Activated CD8-positive, alpha-beta T cell treated with anti-CD3 and anti-CD28 coated beads for 36 hours (primary cell): ENCODE measurements at regions not wholly inside any gene's neighbourhood (a gene's known extent, or its start where the extent isn't known, plus 50 kb on each side); places are given as distances from the start of the nearest gene placed in this dataset.

Experiments used
- ATAC-seq: fragments of 200-7000 bp; cut with Tn5 transposase; one replicate; pipeline ENCODE4 v1.10.0; 2021; ENCODE audit warnings: mild to moderate bottlenecking, moderate library complexity
- CTCF ChIA-PET: fragments of 350-600 bp; sonication (Branson Sonifier 250); formaldehyde crosslinking; loops from one replicate; lab custom pipeline; 2021; ENCODE audit warnings: antibody characterized with exemption; lab: Charles Lee
- POLR2A ChIA-PET: fragments of 350-600 bp; sonication (Branson Sonifier 250); formaldehyde crosslinking; loops from one replicate; lab custom pipeline; 2021; ENCODE audit warnings: antibody characterized with exemption; lab: Charles Lee
- DNase-seq: peaks from one replicate; pipeline ENCODE4 v3.0.0-alpha.2; 2020
- H3K27ac Mint-ChIP-seq: one replicate; pipeline ENCODE4 v1.8.0; 2021; ENCODE audit warnings: mild to moderate bottlenecking, mixed read lengths
- H3K27me3 Mint-ChIP-seq: one replicate; pipeline ENCODE4 v1.8.0; 2021; ENCODE audit warnings: mixed read lengths
- H3K36me3 Mint-ChIP-seq: one replicate; pipeline ENCODE4 v1.8.0; 2021; ENCODE audit warnings: low read depth, mixed read lengths
- H3K4me1 Mint-ChIP-seq: one replicate; pipeline ENCODE4 v1.8.0; 2021; ENCODE audit warnings: low read depth, mixed read lengths
- H3K4me3 Mint-ChIP-seq: one replicate; pipeline ENCODE4 v1.8.0; 2021; ENCODE audit warnings: mild to moderate bottlenecking, moderate library complexity, mixed read lengths
- H3K9me3 Mint-ChIP-seq: one replicate; pipeline ENCODE4 v1.8.0; 2021; ENCODE audit warnings: mixed read lengths
- CTCF ChIP-seq: fragments of 200-600 bp; IDR thresholded peaks from one replicate; pipeline ENCODE4 v1.8.0; 2022; ENCODE audit warnings: antibody characterized with exemption, mild to moderate bottlenecking
- intact Hi-C: fragments of 100-400 bp; cut with micrococcal nuclease; formaldehyde crosslinking; loops from one replicate; pipeline ENCODE4 v1.10.0; 2022

- ChIA-PET CTCF (no interaction called here), POLR2A (no interaction called here)
- Mint-ChIP-seq H3K36me3 (no peaks in the 10 kb centered on the region), H3K4me3 (no peak overlapping the region), H3K27me3 (no peaks in the 10 kb centered on the region), H3K9me3 (peaks cover 2% of the 10 kb centered on the region), H3K27ac (no peak overlapping the region), H3K4me1 (no peaks in the 10 kb centered on the region)
- TF ChIP-seq CTCF, result no peak
- DNase-seq (no peak), ATAC-seq (no peak)
- intact Hi-C loops, result no loop called here
Measured at GRCh38 chr18:73292156-73292555, 424.4 kb upstream of the NETO1 start.

- ATAC-seq, result no peak
- no peak for TF ChIP-seq CTCF
- no peaks in the 10 kb centered on the region for H3K27me3 Mint-ChIP-seq
- intact Hi-C loops, result no loop called here
- no peak overlapping the region for H3K4me3 Mint-ChIP-seq
- no peak overlapping the region for H3K27ac Mint-ChIP-seq
- no peaks in the 10 kb centered on the region for H3K4me1 Mint-ChIP-seq
- CTCF ChIA-PET, result no interaction called here
- DNase-seq, result no peak
- POLR2A ChIA-PET, result no interaction called here
- H3K36me3 Mint-ChIP-seq, result no peaks in the 10 kb centered on the region
- peaks cover 2% of the 10 kb centered on the region for H3K9me3 Mint-ChIP-seq
Measured at GRCh38 chr18:73288813-73289212, 421.0 kb upstream of the NETO1 start.

GRCh38 chr18:73286584-73286983 lies 418.8 kb upstream of the NETO1 start:
- ATAC-seq (no peak), DNase-seq (no peak)
- POLR2A ChIA-PET, result no interaction called here
- Mint-ChIP-seq H3K27me3 (no peaks in the 10 kb centered on the region), H3K9me3 (no peaks in the 10 kb centered on the region), H3K27ac (no peak overlapping the region), H3K4me1 (no peaks in the 10 kb centered on the region), H3K36me3 (no peaks in the 10 kb centered on the region), H3K4me3 (no peak overlapping the region)
- intact Hi-C loops, result no loop called here
- CTCF ChIA-PET, result no interaction called here
- TF ChIP-seq CTCF, result no peak

GRCh38 chr18:73283788-73284187 lies 416.0 kb upstream of the NETO1 start:
- H3K27me3 Mint-ChIP-seq, result no peaks in the 10 kb centered on the region
- ATAC-seq (no peak), DNase-seq (no peak)
- H3K36me3 Mint-ChIP-seq, result no peaks in the 10 kb centered on the region
- H3K9me3 Mint-ChIP-seq, result peaks cover 3% of the 10 kb centered on the region
- ChIA-PET POLR2A (no interaction called here), CTCF (no interaction called here)
- H3K27ac Mint-ChIP-seq, result no peak overlapping the region
- H3K4me3 Mint-ChIP-seq, result no peak overlapping the region
- no peaks in the 10 kb centered on the region for H3K4me1 Mint-ChIP-seq
- intact Hi-C loops, result no loop called here
- TF ChIP-seq CTCF, result no peak

- POLR2A ChIA-PET, result no interaction called here
- Mint-ChIP-seq H3K27ac (no peak overlapping the region), H3K36me3 (no peaks in the 10 kb centered on the region), H3K9me3 (peaks cover 3% of the 10 kb centered on the region), H3K27me3 (no peaks in the 10 kb centered on the region), H3K4me1 (no peaks in the 10 kb centered on the region), H3K4me3 (no peak overlapping the region)
- TF ChIP-seq CTCF, result no peak
- no peak for ATAC-seq
- DNase-seq, result no peak
- intact Hi-C loops, result no loop called here
- CTCF ChIA-PET, result no interaction called here
Measured at GRCh38 chr18:73283032-73283431, 415.2 kb upstream of the NETO1 start.
